ENCODE measurements at regions not wholly inside any gene's neighbourhood (a gene's known extent, or its start where the extent isn't known, plus 50 kb on each side); places are given as distances from the start of the nearest gene placed in this dataset.

DNA sequence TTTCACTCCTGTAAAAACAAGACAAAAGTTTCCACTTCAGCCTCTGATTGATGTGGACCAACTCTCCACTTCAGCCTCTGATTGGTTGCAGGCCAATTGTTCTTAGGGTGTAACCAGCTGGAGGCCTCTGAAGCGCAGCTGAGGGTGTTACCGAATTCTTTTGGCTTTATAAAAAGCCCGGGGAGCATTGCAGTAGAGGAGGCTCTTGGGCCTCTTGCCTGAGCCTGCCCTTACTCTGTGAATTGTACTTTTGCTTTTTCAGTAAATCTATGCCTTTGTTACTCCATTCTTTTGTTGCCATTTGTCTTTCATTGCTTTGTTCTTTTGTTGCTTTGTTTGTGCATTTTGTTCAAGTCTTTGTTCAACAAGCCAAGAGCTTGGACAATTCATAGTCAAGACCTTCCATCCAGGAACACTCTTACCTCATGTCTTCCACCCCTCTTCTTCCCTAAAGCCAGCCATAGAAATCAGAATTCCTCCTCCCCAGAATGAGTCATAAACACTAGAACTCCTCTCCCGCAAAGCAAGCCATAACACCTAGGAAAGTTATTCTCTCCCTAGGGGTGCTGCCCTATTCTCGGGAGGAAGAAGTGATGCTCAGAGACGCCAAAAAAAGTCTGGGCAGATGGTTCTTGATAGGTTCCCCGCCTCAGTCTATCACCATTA is 53.5 kb upstream of the ARMC3 start:
- no peak for TF ChIP-seq YY1 (IDR thresholded peaks at IDR 0.05; ENCODE audit: low read depth)
- TF ChIP-seq, protein P1, sequence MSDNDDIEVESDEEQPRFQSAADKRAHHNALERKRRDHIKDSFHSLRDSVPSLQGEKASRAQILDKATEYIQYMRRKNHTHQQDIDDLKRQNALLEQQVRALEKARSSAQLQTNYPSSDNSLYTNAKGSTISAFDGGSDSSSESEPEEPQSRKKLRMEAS (IDR thresholded peaks at IDR 0.05), result no peak
- no peak for TF ChIP-seq EGR1 (IDR thresholded peaks at IDR 0.05)
- TF ChIP-seq, protein P2, sequence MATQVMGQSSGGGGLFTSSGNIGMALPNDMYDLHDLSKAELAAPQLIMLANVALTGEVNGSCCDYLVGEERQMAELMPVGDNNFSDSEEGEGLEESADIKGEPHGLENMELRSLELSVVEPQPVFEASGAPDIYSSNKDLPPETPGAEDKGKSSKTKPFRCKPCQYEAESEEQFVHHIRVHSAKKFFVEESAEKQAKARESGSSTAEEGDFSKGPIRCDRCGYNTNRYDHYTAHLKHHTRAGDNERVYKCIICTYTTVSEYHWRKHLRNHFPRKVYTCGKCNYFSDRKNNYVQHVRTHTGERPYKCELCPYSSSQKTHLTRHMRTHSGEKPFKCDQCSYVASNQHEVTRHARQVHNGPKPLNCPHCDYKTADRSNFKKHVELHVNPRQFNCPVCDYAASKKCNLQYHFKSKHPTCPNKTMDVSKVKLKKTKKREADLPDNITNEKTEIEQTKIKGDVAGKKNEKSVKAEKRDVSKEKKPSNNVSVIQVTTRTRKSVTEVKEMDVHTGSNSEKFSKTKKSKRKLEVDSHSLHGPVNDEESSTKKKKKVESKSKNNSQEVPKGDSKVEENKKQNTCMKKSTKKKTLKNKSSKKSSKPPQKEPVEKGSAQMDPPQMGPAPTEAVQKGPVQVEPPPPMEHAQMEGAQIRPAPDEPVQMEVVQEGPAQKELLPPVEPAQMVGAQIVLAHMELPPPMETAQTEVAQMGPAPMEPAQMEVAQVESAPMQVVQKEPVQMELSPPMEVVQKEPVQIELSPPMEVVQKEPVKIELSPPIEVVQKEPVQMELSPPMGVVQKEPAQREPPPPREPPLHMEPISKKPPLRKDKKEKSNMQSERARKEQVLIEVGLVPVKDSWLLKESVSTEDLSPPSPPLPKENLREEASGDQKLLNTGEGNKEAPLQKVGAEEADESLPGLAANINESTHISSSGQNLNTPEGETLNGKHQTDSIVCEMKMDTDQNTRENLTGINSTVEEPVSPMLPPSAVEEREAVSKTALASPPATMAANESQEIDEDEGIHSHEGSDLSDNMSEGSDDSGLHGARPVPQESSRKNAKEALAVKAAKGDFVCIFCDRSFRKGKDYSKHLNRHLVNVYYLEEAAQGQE (IDR thresholded peaks at IDR 0.05; ENCODE audit: low read depth), result no peak
- TF ChIP-seq TCF12 (IDR thresholded peaks at IDR 0.05; ENCODE audit: low read depth), result no peak
- no peak for TF ChIP-seq CREB1 (IDR thresholded peaks at IDR 0.05; ENCODE audit: low read depth)
- TF ChIP-seq, protein P3, sequence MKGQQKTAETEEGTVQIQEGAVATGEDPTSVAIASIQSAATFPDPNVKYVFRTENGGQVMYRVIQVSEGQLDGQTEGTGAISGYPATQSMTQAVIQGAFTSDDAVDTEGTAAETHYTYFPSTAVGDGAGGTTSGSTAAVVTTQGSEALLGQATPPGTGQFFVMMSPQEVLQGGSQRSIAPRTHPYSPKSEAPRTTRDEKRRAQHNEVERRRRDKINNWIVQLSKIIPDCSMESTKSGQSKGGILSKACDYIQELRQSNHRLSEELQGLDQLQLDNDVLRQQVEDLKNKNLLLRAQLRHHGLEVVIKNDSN (IDR thresholded peaks at IDR 0.05), result no peak
- TF ChIP-seq TAF1 (IDR thresholded peaks at IDR 0.05; ENCODE audit: low read depth), result no peak
